Fibroblast of lung (primary cell): ENCODE measurements at regions not wholly inside any gene's neighbourhood (a gene's known extent, or its start where the extent isn't known, plus 50 kb on each side); places are given as distances from the start of the nearest gene placed in this dataset.

Experiments used
- EZH2 ChIP-seq: IDR thresholded peaks from 2 replicates; pipeline ENCODE4 v1.5.1; 2012; ENCODE audit warnings: low read length, control low read depth, mild to moderate bottlenecking; ENCODE audit errors: missing control alignments
- TF ChIP-seq, protein P1 (sequence below), 2 donors: IDR thresholded peaks in 1 of 2; conservative IDR thresholded peaks in 1 of 2; 1 replicate in 1 of 2; 2 replicates in 1 of 2; pipeline ENCODE4 v1.5.1; 2011 to 2012; ENCODE audit warnings: low read length in 2 of 2, control low read depth in 1 of 2, inconsistent platforms in 1 of 2, low read depth in 1 of 2, mild to moderate bottlenecking in 1 of 2

DNA sequence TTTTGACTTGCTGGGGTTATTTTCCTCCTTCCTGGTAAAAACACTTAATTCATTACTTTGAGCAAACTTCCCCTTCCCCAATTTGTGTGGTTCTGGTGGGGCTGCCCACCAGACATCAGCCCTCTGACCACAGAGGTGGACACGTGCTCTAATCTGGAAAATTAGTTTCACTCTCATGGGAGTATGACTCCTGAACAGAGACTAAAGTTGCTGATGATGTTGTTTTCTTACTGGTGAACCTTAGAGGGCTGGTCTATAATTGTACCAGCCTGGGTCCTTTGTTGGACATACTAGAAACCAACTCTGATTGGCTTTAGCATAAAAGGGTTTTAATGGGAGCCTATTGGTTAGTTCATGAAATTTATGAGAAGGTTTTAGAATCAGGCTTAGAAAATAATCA, 54.1 kb upstream of the ACYP2 start:
- TF ChIP-seq, protein P1, sequence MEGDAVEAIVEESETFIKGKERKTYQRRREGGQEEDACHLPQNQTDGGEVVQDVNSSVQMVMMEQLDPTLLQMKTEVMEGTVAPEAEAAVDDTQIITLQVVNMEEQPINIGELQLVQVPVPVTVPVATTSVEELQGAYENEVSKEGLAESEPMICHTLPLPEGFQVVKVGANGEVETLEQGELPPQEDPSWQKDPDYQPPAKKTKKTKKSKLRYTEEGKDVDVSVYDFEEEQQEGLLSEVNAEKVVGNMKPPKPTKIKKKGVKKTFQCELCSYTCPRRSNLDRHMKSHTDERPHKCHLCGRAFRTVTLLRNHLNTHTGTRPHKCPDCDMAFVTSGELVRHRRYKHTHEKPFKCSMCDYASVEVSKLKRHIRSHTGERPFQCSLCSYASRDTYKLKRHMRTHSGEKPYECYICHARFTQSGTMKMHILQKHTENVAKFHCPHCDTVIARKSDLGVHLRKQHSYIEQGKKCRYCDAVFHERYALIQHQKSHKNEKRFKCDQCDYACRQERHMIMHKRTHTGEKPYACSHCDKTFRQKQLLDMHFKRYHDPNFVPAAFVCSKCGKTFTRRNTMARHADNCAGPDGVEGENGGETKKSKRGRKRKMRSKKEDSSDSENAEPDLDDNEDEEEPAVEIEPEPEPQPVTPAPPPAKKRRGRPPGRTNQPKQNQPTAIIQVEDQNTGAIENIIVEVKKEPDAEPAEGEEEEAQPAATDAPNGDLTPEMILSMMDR (conservative IDR thresholded peaks at IDR 0.05 in 1 of 2, IDR thresholded peaks at IDR 0.05 in 1 of 2; ENCODE audit: low read depth in 1 of 2, low read length in 2 of 2): no peak
- TF ChIP-seq EZH2: no peak
